Smooth muscle cell of the brain vasculature (primary cell): ENCODE measurements at regions not wholly inside any gene's neighbourhood (a gene's known extent, or its start where the extent isn't known, plus 50 kb on each side); places are given as distances from the start of the nearest gene placed in this dataset.

ENCODE experiments used
- DNase-seq: peaks from one replicate; pipeline ENCODE4 v3.0.0-alpha.2; 2012; ENCODE audit warnings: low read depth, low spot score

DNA sequence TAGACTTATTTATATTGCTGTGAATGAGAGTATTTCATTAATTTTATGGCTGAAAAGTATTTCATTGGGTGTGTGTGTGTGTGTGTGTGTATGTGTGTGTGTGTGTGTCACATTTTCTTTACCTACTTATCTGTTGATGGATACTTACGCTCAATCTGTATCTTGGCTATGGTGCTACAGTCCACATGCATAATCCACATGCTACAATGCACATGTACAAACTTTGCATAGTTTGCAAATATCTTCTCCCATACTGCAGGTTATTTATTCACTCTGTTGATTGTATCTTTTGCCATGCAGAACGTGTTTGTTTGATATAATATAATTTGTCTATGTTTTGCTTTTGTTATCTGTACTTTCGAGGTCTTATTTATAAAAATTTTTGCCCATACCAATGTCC is 167.8 kb downstream of the RAB28 start:
- no peak for DNase-seq

DNA sequence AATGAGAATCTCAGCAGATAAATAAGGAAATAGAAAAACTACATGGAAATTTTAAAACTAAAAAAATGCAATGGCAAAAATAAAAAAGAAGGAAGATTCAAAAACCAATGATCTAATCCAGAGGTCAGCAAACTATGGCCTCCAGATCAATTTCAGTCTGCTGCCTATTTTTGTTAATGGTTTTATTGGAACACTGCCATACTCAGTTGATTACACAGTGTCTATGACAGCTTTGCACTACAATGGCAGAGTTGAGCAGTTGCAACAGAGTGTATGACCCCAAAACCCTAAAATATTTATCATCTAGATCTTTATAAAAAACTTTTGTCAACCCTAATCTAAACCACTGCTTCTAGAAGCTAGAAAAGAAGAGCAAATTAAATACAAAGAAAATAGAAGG is 170.3 kb downstream of the RAB28 start:
- DNase-seq, result no peak

DNA sequence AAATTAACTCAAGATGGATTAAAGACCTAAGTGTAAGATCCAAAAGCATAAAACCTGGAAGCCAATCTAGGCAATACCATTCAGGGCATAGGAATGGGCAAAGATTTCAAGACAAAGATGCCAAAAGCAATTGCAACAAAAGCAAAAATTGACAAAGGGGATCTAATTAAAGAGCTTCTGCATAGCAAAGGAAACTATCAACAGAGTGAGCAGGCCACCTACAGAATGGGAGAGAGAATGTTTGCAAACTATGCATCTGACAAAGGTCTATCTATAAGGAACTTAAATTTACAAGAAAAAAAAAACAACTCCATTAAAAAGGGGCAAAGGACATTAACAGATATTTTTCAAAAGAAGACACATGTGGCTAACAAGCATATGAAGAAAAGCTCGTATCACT is 171.9 kb downstream of the RAB28 start:
- DNase-seq, result no peak

DNA sequence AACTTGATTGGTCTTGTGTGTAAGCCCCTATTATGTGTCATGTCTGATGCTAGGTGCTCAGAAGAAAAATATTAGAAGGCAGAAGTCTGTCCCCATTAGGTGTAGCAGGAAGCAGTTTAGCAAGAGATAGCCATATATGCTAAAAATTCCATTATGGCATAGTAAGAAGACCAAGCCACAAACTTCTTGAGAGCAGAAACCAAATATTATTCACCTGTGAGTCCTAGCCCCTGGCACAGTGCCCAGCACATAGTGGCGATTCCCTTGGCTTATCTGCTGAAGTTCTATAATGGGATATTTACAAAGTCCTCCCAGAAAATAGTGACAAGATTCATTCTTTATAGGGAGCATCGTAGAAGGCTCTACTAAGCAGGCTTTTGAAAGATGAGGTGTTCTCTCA is 174.4 kb downstream of the RAB28 start:
- no peak for DNase-seq

DNA sequence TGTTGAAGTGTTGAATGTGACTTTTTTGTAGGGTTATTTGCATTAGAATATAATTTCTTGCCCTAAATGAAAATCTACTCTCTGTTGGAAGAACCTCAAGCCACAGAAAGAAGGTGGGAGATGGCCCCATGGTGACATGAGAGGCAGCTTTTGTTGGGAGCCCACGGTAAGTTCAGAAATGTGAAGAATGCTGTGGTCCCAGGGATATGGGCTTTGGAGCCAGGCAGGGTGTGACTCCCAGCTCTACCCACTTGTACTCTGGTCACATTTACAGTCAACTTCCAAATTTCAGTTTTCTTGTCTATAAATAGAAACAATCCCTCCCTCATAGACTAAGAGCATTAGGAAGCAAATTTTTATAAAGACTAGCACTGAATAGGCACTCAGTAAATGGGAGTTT is 177.8 kb downstream of the RAB28 start:
- no peak for DNase-seq

DNA sequence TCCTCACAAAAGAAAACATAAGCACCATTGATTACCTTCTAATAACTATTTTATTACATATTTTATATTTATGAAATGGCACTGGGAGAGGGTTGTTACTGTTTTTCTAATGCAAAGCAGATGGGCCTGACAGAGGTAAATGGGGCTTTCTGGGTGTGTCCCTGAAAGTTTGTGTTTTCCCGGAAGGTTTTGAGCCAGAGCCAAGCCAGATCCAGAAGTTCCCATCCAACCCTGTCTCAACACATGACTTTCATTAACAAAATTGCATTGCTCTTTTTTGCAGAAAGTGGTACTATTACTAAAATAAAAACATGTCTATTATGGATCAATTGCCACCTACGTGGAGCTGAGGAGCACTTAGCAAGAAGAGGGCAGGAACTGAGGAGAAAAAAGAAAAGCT is 181.3 kb downstream of the RAB28 start:
- DNase-seq, result no peak

DNA sequence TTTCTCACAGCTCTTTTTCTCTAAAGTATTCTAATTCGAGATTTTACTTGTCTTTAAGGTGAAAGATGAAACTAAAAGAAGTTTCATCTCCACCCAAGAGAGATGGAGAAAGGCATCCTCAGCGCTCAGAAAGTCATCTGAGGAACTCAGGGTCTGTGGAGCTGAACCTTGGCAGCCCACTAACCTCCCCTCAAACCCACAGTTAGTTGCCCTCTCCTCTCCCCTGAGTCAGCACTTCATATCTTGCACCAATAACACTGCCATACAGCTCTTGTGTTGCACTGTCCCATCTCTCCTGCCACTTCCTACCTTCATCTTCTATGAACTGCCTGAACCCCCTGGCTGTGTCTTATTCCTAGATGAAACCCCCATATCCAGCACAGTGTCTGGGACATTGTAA is 184.8 kb downstream of the RAB28 start:
- no peak for DNase-seq

DNA sequence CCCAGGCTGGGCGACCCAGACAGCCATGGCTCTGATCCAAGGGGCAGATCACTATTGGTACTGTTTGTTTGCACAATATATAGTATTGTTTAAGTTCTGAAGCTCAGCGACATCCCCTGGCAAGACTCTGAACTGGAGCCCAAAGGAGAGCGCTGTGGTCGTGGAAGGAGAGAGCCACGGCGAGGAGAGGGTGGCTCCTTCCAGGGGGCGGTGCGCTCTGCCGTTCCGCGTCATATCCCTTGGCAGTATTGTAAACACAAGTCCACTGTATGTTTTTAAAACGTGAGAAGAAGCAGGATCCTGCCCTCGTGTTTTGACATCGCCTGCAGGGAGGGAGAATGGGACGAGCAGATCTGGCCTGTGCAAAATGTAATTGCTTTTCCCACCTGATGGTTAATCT is 185.5 kb downstream of the RAB28 start:
- DNase-seq, result no peak

DNA sequence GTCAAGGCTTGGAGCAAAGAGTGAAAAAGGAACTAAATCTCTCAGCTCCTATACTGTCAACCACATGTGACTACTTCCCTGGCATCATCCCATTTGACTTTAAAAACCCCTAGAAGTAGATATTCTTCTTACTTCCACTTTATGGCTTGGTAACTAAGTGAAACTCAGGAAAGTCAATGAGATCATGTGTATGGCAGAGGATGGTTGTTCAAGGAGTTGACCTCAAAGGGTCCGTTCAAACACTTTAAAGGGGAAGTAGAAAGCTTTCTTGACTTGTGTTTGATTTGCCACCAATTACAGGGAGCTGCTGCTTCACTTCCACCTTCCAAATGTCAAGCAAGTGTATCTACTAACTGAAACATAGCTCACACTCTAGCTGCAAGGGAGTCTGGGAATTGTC is 187.2 kb downstream of the RAB28 start:
- no peak for DNase-seq

DNA sequence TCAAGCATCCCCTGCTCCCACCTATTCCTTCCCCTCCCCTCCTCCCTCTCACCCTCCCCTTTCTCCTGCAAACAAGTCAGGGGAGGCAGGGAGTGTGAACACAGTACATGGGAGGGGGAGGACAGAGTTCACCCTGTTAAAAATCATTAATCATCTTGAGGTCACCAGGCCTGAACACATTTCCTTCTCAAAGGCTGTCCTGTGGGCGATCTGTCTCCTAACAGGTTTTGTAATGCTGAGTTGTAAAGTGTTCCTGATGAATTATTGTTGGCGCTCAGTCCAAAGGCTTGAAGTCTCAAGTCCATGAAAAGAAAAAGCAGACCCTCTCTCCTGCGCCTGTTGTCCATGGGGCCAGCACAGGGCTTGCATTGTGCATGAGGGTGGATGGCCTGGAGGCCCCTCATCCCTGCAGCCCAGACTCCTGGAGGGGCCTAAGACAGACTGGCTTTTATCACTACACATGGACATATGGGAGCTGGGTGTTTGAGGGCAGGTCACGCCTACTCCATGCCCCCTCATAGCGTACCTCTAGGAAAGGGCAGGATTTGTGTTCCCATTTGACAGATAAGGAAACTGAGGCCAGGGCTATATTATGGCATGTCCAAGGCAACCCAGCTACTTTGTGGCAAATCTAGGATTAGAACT is 189.1 kb downstream of the RAB28 start:
- no peak for DNase-seq

DNA sequence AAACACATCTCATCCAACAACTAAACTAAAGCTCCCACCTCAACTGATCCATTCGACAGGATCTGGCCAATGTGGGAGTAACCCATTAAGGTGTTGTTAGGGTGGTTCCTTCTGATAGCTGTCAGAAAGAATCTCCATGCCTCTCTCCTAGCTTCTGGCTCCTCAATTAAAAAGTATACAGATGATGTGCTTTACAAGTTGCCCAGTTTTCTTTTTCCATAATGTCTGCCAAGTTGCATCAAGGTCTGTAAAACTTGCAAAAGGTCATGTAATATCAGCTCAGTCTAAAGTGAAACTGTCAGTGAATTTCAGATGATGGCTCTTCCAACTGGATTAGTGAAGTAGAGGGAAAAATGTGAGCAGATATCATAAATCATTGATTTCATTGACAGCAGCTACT is 191.8 kb downstream of the RAB28 start:
- no peak for DNase-seq

DNA sequence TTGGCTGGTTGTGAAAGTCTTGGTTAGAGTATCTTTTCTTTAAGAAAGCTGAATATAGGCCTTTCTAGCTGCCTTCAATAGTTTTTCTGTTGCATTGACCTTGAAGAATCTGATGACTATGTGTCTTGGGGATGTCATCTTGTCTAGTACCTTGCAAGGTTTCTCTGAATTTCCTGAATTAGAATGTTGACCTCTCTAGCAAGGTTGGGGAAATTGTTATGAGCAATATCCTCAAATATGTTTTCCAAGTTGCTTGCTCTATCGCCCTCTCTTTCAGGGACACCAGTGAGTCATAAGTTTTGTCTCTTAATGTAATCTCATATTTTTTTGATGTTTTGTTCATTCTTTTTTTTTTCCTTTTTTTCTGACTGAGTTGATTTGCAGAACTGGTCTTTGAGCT is 194.7 kb downstream of the RAB28 start:
- DNase-seq, result no peak

DNA sequence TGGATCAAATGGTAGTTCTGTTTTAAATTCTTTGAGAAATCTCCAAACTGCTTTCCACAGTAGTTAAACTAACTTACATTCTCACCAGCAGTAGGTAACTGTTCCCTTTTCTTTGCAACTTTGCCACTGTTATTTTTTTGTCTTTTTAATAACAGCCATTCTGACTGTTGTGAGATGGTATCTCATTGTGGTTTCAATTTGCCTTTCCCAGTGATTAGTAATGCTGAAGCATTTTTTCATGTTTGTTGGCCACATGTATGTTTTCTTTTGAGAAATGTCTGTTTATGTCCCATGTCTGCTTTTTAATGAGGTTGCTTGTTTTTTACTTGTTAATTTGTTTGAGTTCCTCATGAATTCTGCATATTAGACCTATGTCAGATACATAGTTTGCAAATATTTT is 198.8 kb downstream of the RAB28 start:
- no peak for DNase-seq

DNA sequence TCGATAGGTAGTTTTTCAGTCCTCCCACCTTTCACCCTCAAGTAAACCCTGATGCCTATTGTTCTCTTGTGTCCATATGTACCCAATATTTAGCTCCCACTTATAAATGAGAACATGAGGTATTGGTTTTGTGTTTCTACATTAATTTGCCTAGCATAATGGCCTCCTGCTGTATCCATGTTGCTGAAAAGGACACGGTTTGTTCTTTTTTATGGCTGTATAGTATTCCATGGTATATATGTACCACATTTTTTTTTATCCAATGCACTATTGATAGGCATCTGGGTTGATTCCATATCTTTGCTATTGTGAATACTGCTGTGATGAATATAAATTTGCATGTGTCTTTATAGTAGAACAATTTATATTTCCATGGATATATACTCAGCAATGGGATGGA is 199.2 kb downstream of the RAB28 start:
- DNase-seq, result no peak

DNA sequence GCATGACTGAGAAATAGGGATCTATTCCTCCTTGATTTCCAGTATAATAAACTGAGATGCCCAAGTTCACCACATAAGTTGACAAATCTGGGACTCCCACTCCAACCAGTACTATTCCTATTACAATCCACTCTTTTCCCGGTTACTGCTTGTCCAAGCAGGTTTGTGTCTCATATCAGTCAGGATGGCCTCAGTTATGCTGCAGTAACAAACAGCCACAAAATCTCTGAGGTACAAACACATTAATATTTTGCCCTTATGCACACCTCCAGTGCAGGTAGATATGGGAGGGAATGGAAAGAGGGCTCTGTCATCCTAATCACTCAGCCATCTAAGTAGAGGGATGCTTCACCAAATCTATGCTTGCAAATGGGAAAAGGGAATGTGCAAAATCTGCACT is 207.8 kb downstream of the RAB28 start:
- no peak for DNase-seq

DNA sequence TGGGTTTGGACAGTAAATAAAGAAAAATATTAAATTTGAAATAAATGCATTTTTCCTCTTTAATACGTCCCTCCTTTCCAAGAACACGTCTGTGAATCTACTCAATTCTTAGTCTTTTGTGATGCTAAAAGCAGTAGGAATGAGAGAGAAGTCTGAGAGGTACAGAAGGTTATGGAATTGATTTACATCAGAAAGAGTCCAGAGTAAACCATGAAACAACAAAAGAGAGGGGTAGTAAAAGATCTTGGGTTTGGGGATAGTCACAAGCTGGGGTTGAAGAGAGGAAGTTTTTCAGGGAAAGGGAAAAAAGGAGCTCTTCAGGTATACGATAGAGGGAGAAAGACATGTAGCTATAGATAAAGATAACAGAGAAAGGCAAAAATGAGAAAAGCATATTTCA is 215.4 kb downstream of the RAB28 start:
- no peak for DNase-seq

DNA sequence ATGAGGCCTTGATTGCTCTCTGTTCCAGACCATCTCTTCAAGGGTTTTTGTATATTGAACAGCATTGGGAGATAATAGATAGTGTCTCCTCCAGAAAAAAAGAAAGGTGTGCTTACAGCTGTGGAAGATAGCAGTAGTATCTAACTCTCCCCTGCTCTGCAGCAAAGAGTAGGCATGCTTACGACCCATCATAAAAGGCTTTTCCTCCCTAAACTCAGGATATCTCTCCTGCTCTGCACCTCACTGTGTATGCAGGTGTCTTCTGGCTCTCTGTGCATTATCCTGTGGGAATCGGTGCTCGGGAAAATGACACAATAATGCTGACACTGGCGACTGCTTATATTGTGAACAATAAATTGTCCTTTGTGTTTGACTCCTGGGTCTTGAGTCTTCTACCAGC is 216.0 kb downstream of the RAB28 start:
- DNase-seq, result no peak

DNA sequence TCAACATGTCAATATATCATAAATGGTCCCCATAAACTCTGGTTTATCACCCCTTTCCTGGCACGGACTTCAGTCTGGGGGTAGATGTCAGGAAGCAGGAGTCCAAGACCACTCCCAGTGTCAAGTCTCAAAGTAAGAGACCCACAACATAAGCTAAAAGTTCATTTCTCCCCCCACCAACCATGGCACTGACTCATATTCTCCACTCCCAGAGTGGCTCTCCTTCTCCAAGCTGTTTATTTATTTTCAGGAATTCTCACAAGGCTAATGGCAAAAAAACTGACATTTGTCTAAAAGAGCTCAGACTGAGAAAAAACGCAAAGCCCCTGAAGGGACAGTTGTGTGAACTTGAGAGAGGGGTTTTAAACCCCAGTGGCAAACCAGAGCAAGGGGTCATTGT is 217.0 kb downstream of the RAB28 start:
- no peak for DNase-seq

DNA sequence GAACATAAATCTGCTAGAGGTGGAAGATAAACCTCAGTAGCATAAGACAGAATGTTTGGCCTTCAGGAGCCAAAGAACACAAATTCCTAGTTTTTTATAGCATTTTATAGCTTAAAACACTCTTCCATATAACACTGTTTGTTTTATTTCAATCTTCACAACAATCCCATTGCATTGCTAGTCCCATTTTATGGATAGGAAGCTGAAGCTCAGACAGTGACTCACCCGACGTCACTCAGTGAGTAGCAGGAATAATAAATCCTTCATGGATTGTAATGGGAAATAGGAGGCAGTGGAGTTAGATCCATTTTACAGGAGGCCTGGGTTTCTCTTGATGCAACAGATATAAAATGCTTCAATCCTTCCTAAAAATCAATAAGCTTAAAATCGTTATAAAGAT is 217.5 kb downstream of the RAB28 start:
- DNase-seq, result no peak

DNA sequence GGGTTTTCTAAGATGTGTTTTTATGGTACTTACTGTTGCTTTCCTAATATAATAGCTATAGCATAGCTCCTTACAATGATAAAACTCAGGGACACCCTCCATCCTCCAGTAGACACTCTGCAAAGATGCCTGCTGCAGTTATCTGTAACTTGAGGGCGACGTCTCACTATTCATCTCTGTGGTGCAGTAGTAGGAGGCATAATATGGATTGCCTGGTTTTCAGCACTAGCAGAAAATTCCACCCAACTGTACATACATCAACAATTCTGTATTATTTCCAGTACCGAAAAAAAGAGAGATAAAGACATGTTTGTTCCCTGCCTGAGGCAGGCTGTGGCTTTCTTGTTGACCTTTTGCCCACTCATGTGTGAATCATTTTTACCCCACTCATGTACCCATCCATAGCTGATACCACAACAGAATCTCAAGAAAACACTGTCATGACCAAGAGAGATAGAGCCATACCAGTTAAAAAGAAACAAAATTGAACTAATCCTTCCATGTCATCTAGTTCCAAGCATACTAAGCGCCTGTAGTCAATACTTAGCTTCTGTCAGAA is 220.1 kb downstream of the RAB28 start:
- DNase-seq, result no peak

DNA sequence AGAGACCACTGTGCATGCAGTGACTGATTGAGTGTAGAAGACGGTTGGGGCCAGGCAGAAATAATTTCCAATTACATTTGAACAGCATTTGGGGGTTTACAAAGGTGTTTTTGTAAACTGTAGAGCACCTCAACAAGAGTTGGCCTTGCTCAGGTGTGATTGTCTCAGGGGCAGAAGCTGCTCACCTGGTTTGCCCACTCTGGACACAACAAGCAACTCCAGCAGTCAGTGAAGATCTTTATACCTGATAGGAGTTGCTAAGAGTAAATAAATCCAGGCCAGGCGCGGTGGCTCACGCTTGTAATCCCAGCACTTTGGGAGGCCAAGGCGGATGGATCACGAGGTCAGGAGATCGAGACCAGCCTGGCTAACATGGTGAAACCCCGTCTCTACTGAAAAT is 221.3 kb downstream of the RAB28 start:
- DNase-seq, result no peak

DNA sequence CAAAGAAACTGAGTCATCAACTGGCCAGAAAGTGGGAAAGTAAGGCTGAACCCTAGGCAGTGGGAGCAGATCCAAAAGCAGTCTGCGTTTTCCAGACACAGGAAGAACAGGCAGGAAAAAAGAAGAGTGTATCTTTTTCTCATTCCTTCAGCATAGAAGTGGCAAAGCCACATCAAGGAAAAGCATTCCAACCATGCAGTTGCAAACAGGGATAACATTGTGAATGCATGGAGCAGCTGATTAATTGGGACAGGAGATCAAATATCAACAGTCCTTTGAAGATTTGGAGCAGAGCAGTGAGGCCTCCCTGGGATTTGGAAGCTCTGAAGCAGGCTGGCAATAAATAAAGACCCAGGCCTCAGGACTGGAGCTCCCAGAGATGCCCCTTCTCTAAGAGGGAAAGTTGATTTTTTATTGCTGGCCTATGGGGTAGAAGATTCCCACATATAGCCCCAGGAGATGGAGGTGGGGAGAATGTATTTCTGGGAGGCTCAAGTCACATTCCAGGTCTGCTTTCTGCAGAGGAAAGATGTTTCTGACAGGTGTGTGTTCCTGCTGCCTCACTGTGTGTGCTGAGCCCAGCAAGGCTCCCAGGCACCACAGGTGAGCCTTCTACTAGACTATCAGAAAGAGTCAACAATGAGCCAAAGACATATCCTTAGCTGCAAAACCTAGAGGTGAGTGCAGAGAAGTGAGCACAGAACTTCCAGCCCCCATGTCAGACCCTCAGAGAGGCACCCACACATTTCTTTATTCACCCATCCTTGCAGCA is 222.5 kb downstream of the RAB28 start:
- no peak for DNase-seq

DNA sequence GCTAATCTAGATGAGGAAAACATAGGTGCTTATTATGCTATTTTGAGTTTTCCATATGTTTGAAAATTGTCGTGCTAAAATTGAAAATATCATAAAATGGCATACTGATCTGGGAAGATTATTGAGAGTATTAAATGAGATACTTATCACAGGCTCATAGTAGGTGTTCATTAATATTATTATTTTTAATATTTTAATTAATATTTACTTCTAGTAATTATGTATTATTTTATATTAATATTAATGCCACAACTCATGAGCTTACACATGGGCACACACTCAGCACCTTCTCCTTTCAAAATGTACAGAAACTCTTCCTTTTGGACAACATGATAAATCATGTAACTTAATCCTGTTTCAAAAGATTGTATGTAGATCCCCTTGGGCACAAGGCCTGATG is 223.6 kb downstream of the RAB28 start:
- DNase-seq, result no peak
